GM18498 (cell line): ENCODE measurements at regions not wholly inside any gene's neighbourhood (a gene's known extent, or its start where the extent isn't known, plus 50 kb on each side); places are given as distances from the start of the nearest gene placed in this dataset.
"Not testable (repeated sequence)": the region's sequence is repeated elsewhere in the genome, so short reads cannot be mapped to it uniquely, and the experiment has no call there.

Experiments used
- ATAC-seq: cut with Tn5 transposase; IDR thresholded peaks from one replicate; pipeline ENCODE4 v1.9.1; 2021; ENCODE audit warnings: mild to moderate bottlenecking, moderate library complexity; ENCODE audit not compliant: unreplicated experiment

GRCh38 chr3:145316253-145316652 lies 844.7 kb downstream of the PLOD2 start:
- not testable (repeated sequence) for ATAC-seq

- ATAC-seq, result no peak
Measured at GRCh38 chr3:145326666-145327065, 834.3 kb downstream of the PLOD2 start.

- not testable (repeated sequence) for ATAC-seq
Measured at GRCh38 chr3:145333427-145333826, 827.6 kb downstream of the PLOD2 start.

- no peak for ATAC-seq
Measured at GRCh38 chr3:145333931-145334330, 827.1 kb downstream of the PLOD2 start.

GRCh38 chr3:145355206-145355605 lies 805.8 kb downstream of the PLOD2 start:
- ATAC-seq, result no peak

- no peak for ATAC-seq
Measured at GRCh38 chr3:145357453-145357852, 803.5 kb downstream of the PLOD2 start.

- ATAC-seq, result no peak
Measured at GRCh38 chr3:145359040-145359439, 801.9 kb downstream of the PLOD2 start.

- no peak for ATAC-seq
Measured at GRCh38 chr3:145368748-145369147, 792.2 kb downstream of the PLOD2 start.

- no peak for ATAC-seq
Measured at GRCh38 chr3:145370870-145371269, 790.1 kb downstream of the PLOD2 start.

GRCh38 chr3:145377301-145377700 lies 783.7 kb downstream of the PLOD2 start:
- ATAC-seq, result no peak

- no peak for ATAC-seq
Measured at GRCh38 chr3:145383416-145383815, 777.6 kb downstream of the PLOD2 start.

GRCh38 chr3:145384307-145384706 lies 776.7 kb downstream of the PLOD2 start:
- no peak for ATAC-seq

GRCh38 chr3:145387211-145387610 lies 773.8 kb downstream of the PLOD2 start:
- ATAC-seq, result no peak

- no peak for ATAC-seq
Measured at GRCh38 chr3:145395421-145395820, 765.6 kb downstream of the PLOD2 start.

- no peak for ATAC-seq
Measured at GRCh38 chr3:145411605-145412004, 749.4 kb downstream of the PLOD2 start.

GRCh38 chr3:145417678-145418077 lies 743.3 kb downstream of the PLOD2 start:
- no peak for ATAC-seq

- ATAC-seq, result no peak
Measured at GRCh38 chr3:145422556-145422955, 738.4 kb downstream of the PLOD2 start.

- no peak for ATAC-seq
Measured at GRCh38 chr3:145427355-145427754, 733.6 kb downstream of the PLOD2 start.

- no peak for ATAC-seq
Measured at GRCh38 chr3:145429546-145429945, 731.4 kb downstream of the PLOD2 start.

GRCh38 chr3:145448436-145448835 lies 712.5 kb downstream of the PLOD2 start:
- ATAC-seq, result no peak

- no peak for ATAC-seq
Measured at GRCh38 chr3:145450018-145450682, 710.8 kb downstream of the PLOD2 start.

GRCh38 chr3:145457825-145458552 lies 703.0 kb downstream of the PLOD2 start:
- ATAC-seq, result no peak
